ENCODE measurements at regions not wholly inside any gene's neighbourhood (a gene's known extent, or its start where the extent isn't known, plus 50 kb on each side); places are given as distances from the start of the nearest gene placed in this dataset.

DNA sequence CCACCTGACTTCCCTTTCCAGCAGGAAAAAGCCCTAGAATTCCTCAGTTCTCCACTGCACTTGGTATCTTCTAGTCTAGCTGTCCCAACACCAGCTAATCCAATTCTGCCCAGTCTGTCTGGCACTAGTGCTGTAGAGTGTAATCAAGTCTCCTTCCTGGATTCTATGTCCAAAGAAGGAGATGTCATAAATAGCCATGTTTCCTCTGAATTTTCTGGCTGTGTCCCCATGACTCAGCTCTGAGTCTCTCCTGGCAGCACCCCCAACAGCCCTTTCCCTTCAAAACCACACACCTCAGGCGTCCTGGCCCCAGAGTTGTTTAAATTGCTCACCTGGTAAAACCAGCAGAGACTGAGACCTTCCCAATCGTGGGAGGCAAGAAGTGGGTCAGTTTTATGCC lies 197.2 kb downstream of the GRXCR1 start:
- DNase-seq (ENCODE audit: low spot score), result no peak
- TF ChIP-seq, protein P1, sequence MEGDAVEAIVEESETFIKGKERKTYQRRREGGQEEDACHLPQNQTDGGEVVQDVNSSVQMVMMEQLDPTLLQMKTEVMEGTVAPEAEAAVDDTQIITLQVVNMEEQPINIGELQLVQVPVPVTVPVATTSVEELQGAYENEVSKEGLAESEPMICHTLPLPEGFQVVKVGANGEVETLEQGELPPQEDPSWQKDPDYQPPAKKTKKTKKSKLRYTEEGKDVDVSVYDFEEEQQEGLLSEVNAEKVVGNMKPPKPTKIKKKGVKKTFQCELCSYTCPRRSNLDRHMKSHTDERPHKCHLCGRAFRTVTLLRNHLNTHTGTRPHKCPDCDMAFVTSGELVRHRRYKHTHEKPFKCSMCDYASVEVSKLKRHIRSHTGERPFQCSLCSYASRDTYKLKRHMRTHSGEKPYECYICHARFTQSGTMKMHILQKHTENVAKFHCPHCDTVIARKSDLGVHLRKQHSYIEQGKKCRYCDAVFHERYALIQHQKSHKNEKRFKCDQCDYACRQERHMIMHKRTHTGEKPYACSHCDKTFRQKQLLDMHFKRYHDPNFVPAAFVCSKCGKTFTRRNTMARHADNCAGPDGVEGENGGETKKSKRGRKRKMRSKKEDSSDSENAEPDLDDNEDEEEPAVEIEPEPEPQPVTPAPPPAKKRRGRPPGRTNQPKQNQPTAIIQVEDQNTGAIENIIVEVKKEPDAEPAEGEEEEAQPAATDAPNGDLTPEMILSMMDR (IDR thresholded peaks at IDR 0.05; ENCODE audit: borderline replicate concordance, control extremely low read depth, extremely low read depth, insufficient read depth, missing control alignments), result no peak
- in situ Hi-C loops (cut with MboI; ENCODE audit: low sequenced_read_pairs, unreplicated experiment), result no loop called here

DNA sequence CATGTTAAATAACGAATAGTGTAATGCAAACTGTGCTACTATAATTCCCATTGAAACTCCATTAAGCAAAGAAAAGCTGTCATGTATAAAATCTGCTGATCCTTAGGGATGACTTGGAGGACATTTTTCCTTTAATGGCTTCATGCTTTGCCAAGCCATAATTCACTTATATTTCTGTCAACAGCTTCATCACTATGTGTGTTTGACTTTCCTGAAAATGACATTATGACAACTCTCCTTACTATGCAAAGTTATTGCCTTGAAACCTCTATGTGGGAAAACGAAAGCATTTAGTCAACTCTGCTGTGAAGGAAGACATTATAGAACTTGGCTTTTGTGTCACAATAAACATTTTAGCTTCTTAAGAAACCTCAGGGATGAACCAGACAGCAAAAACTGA lies 210.5 kb downstream of the GRXCR1 start:
- TF ChIP-seq, protein P1 (IDR thresholded peaks at IDR 0.05; ENCODE audit: borderline replicate concordance, control extremely low read depth, extremely low read depth, insufficient read depth, missing control alignments), result no peak
- in situ Hi-C loops (cut with MboI; ENCODE audit: low sequenced_read_pairs, unreplicated experiment), result no loop called here
- DNase-seq (ENCODE audit: low spot score), result no peak

DNA sequence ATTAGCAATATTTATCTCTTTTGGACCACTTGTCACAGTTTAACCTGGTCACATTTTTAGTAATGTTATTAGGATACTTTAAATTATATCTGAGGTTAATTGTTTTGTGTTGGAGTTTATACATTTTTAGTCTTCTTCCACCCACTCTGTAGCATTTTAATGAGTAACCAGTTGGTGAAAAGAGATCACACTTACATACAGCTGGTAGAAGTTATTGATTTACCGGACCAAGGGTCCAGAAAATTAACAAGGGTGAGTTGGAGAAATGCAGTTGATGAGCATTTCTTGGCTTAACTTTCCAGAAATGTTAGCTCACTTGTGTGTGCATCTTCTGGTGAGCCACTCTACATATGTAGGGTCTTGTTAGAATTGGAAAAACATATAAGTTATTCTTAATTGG lies 219.6 kb downstream of the GRXCR1 start:
- TF ChIP-seq, protein P1 (IDR thresholded peaks at IDR 0.05; ENCODE audit: borderline replicate concordance, control extremely low read depth, extremely low read depth, insufficient read depth, missing control alignments), result no peak
- in situ Hi-C loops (cut with MboI; ENCODE audit: low sequenced_read_pairs, unreplicated experiment), result no loop called here
- DNase-seq (ENCODE audit: low spot score), result no peak

DNA sequence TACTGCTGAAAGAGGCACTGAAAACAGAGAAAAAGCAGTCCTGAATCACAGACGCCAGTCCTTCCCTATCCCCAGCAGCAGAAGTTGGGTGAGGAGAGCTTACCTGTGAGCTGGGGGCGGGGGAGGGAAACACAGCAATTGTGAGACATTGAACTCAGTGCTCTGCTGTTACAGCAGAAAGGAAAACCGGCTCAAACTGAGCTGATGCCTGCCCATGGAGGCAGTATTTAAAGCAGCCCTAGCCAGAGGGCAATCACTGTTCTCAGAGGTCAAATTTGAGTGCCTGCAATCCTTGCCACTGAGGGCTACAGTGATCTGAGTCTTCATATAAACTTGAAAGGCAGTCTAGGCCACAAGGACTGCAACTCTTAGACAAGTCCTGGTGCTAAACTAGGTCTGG lies 220.7 kb downstream of the GRXCR1 start:
- DNase-seq (ENCODE audit: low spot score), result no peak
- in situ Hi-C loops (cut with MboI; ENCODE audit: low sequenced_read_pairs, unreplicated experiment), result no loop called here
- TF ChIP-seq, protein P1 (IDR thresholded peaks at IDR 0.05; ENCODE audit: borderline replicate concordance, control extremely low read depth, extremely low read depth, insufficient read depth, missing control alignments), result no peak

DNA sequence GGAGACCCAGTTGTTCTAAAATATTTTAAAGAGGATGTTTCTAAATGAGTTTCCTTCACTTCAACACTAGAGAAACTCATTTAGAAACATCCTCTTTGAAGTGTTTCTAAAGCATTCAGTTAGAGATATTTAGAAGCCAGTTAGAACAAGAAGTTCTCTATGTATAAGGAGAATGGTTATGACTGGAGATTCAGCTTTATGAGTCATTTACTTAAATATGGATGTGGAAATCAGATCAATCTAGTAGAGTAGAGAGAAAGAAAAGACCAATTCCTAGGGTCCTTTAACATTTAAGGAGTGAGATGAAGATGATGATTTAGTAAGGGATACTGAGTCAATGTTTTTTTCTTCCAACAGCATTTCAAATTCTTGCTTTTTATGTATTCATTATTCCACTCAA lies 234.1 kb downstream of the GRXCR1 start:
- in situ Hi-C loops (cut with MboI; ENCODE audit: low sequenced_read_pairs, unreplicated experiment), result loop anchor here (25.0 kb wide), 2 partner anchors 636 to 1486 kb away; no protein-coding TSS in a partner anchor
- DNase-seq (ENCODE audit: low spot score), result no peak
- TF ChIP-seq, protein P1 (IDR thresholded peaks at IDR 0.05; ENCODE audit: borderline replicate concordance, control extremely low read depth, extremely low read depth, insufficient read depth, missing control alignments), result no peak

DNA sequence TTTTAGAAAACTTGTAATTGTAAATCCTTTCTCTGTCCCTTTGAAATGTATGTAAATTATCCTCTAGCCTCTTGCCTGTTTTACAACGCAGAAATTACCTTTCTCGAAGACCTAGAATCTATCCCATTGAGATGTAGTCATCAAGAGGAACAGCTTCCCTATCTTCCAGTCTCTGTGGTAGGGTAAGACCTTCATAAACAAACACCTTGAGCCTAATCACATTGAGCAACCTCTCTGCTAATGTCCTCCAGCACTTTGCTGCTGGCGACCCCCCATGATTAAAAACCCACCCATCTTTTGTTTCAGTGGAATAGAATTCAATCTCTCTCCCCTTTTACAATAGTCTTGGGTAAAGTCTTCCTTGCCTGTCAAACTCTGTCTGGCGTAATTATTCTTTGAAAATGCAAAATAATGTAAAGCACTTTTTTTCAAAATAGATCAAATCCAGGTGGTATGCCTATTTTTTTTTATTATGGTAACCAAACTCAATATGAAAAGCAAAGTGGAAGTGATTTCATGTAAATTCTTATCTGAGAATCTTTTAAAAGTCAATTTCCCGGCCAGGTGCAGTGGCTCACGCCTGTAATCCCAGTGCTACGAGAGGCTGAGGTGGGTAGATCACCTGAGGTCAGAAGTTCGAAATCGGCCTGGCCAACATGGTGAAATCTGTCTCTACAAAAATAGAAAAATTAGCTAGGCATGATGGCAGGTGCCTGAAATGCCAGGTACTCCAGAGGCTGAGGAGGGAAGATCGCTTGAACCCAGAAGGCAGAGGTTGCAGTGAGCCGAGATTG lies 237.9 kb downstream of the GRXCR1 start:
- DNase-seq (ENCODE audit: low spot score), result no peak
- TF ChIP-seq, protein P1 (IDR thresholded peaks at IDR 0.05; ENCODE audit: borderline replicate concordance, control extremely low read depth, extremely low read depth, insufficient read depth, missing control alignments), result no peak
- in situ Hi-C loops (cut with MboI; ENCODE audit: low sequenced_read_pairs, unreplicated experiment), result loop anchor here (25.0 kb wide), 2 partner anchors 632 to 1482 kb away; no protein-coding TSS in a partner anchor

Data from GM13976 (cell line).